H1 (cell line): ENCODE measurements at regions not wholly inside any gene's neighbourhood (a gene's known extent, or its start where the extent isn't known, plus 50 kb on each side); places are given as distances from the start of the nearest gene placed in this dataset.

Source experiments
- CTCF ChIA-PET: fragments of 300-600 bp; sonication (Branson Sonifier 250); formaldehyde crosslinking; loops from one replicate; lab custom pipeline; 2021; ENCODE audit not compliant: partially characterized antibody; lab: Charles Lee
- POLR2A ChIA-PET: fragments of 300-600 bp; sonication (Branson Sonifier 250); formaldehyde crosslinking; loops from one replicate; lab custom pipeline; 2021; ENCODE audit warnings: inconsistent platforms; ENCODE audit not compliant: partially characterized antibody; lab: Charles Lee
- DNase-seq, 2 experiments: peaks; one replicate each; pipeline versions ENCODE4 v3.0.0 to v3.0.0-alpha.2; 2010 to 2022; ENCODE audit warnings: low spot score in 2 of 2, low read depth in 1 of 2, mixed read lengths in 1 of 2
- FAIRE-seq: peaks from 2 replicates; lab custom pipeline; 2011; peaks lifted over from hg19 to GRCh38; lab: Jason Lieb, UNC
- H2AFZ ChIP-seq: 2 replicates; pipeline ENCODE4 v1.8.1; 2012; ENCODE audit warnings: low read length, inconsistent platforms
- H2AK5ac ChIP-seq: 2 replicates; pipeline ENCODE4 v1.6.1; 2013; ENCODE audit warnings: low read depth, low read length
- H2BK120ac ChIP-seq: replicated peaks from 2 replicates; pipeline ENCODE3; 2013; ENCODE audit warnings: low read depth, low read length, inconsistent platforms
- H2BK12ac ChIP-seq: 2 replicates; pipeline ENCODE4 v1.6.1; 2013; ENCODE audit warnings: low read depth, low read length
- H2BK15ac ChIP-seq: 2 replicates; pipeline ENCODE4 v1.6.1; 2013; ENCODE audit warnings: low read length
- H2BK20ac ChIP-seq: 2 replicates; pipeline ENCODE4 v1.6.1; 2013; ENCODE audit warnings: low read length
- H2BK5ac ChIP-seq: 2 replicates; pipeline ENCODE4 v1.6.1; 2013; ENCODE audit warnings: low read depth, low read length
- H3K14ac ChIP-seq: 2 replicates; pipeline ENCODE4 v1.6.1; 2013; ENCODE audit warnings: inconsistent platforms; ENCODE audit not compliant: insufficient read length
- H3K18ac ChIP-seq: 2 replicates; pipeline ENCODE4 v1.6.1; 2013; ENCODE audit warnings: low read length; ENCODE audit errors: extremely low read depth
- H3K23ac ChIP-seq: 2 replicates; pipeline ENCODE4 v1.6.1; 2013; ENCODE audit warnings: inconsistent platforms; ENCODE audit not compliant: insufficient read length
- H3K23me2 ChIP-seq: 2 replicates; pipeline ENCODE4 v1.6.1; 2013; ENCODE audit warnings: low read depth, low read length
- H3K27ac ChIP-seq: 2 replicates; pipeline ENCODE4 v1.6.1; 2011; ENCODE audit warnings: low read depth, low read length, inconsistent platforms
- H3K27me3 ChIP-seq, 4 experiments: replicated peaks in 1 of 4; 1 replicate in 1 of 4; 2 replicates in 3 of 4; pipeline versions ENCODE4 v1.6.1 to v1.8.1; 2011 to 2013; ENCODE audit warnings: low read length in 3 of 4, mild to moderate bottlenecking in 3 of 4, inconsistent platforms in 2 of 4, mixed read lengths in 2 of 4, moderate library complexity in 1 of 4; ENCODE audit not compliant: control insufficient read depth in 3 of 4, insufficient read depth in 3 of 4; ENCODE audit errors: extremely low read depth in 1 of 4
- H3K36me3 ChIP-seq, 4 experiments: 2 replicates each; pipeline versions ENCODE4 v1.6.1 to v1.8.1; 2011 to 2013; ENCODE audit warnings: mild to moderate bottlenecking in 4 of 4, low read length in 3 of 4, moderate library complexity in 2 of 4, control low read depth in 1 of 4, inconsistent platforms in 1 of 4; ENCODE audit not compliant: insufficient read depth in 4 of 4, control insufficient read depth in 2 of 4
- H3K4ac ChIP-seq: replicated peaks from 2 replicates; pipeline ENCODE3; 2013; ENCODE audit warnings: low read length, low read depth, mixed read lengths, inconsistent platforms; ENCODE audit not compliant: insufficient read length
- H3K4me1 ChIP-seq, 4 experiments: replicated peaks in 1 of 4; 1 replicate in 1 of 4; 2 replicates in 3 of 4; pipeline versions ENCODE4 v1.6.1 to v1.8.1; 2011 to 2013; ENCODE audit warnings: low read length in 3 of 4, inconsistent platforms in 2 of 4, mixed read lengths in 1 of 4; ENCODE audit not compliant: insufficient read depth in 4 of 4, control insufficient read depth in 3 of 4
- H3K4me2 ChIP-seq, 2 experiments: 2 replicates each; pipeline versions ENCODE4 v1.6.1 to v1.8.1; 2011 to 2013; ENCODE audit warnings: low read depth in 2 of 2, low read length in 2 of 2, control low read depth in 1 of 2, inconsistent platforms in 1 of 2, mild to moderate bottlenecking in 1 of 2; ENCODE audit not compliant: insufficient read depth in 1 of 2
- H3K4me3 ChIP-seq, 4 experiments: fragments of 200-600, 300-600 bp in 1 of 4; sonication (generic), shearing (Covaris generic), sonication (Bioruptor Twin) in 1 of 4; 2 replicates each; pipeline versions ENCODE4 v1.5.1 to v1.8.1; 2011 to 2016; ENCODE audit warnings: low read length in 4 of 4, low read depth in 3 of 4, control low read depth in 2 of 4, inconsistent platforms in 2 of 4, mild to moderate bottlenecking in 2 of 4, mixed read lengths in 1 of 4, moderate library complexity in 1 of 4; ENCODE audit not compliant: insufficient read depth in 2 of 4; ENCODE audit errors: extremely low read depth in 1 of 4
- H3K56ac ChIP-seq: replicated peaks from 2 replicates; pipeline ENCODE3; 2013; ENCODE audit warnings: low read depth, mild to moderate bottlenecking, mixed read lengths, low read length, inconsistent platforms; ENCODE audit not compliant: insufficient read length
- H3K79me1 ChIP-seq: 2 replicates; pipeline ENCODE4 v1.6.1; 2013; ENCODE audit warnings: low read depth, low read length, control low read depth
- H3K79me2 ChIP-seq, 2 experiments: 2 replicates each; pipeline versions ENCODE4 v1.6.1 to v1.8.1; 2012 to 2013; ENCODE audit warnings: low read length in 2 of 2, mild to moderate bottlenecking in 2 of 2, inconsistent platforms in 1 of 2; ENCODE audit not compliant: insufficient read depth in 2 of 2, control insufficient read depth in 1 of 2
- H3K9ac ChIP-seq, 4 experiments: replicated peaks in 1 of 4; 1 replicate in 1 of 4; 2 replicates in 3 of 4; pipeline versions ENCODE4 v1.6.1 to v1.8.1; 2011 to 2013; ENCODE audit warnings: low read depth in 3 of 4, low read length in 3 of 4, control low read depth in 2 of 4, mild to moderate bottlenecking in 2 of 4, moderate library complexity in 2 of 4, inconsistent platforms in 1 of 4; ENCODE audit errors: extremely low read depth in 1 of 4
- H3K9me3 ChIP-seq, 2 experiments: 2 replicates each; pipeline versions ENCODE4 v1.6.1 to v1.8.1; 2012 to 2013; ENCODE audit warnings: mild to moderate bottlenecking in 2 of 2, moderate library complexity in 2 of 2, control low read depth in 1 of 2, inconsistent platforms in 1 of 2, low read depth in 1 of 2, low read length in 1 of 2, mixed read lengths in 1 of 2; ENCODE audit not compliant: insufficient read depth in 2 of 2
- H4K20me1 ChIP-seq, 2 experiments: replicated peaks in 1 of 2; 2 replicates each; pipeline versions ENCODE3 to v1.8.1; 2011 to 2013; ENCODE audit warnings: inconsistent platforms in 2 of 2, low read length in 2 of 2, mild to moderate bottlenecking in 1 of 2; ENCODE audit not compliant: insufficient read depth in 2 of 2, control insufficient read depth in 1 of 2
- H4K5ac ChIP-seq: 2 replicates; pipeline ENCODE4 v1.6.1; 2013; ENCODE audit warnings: low read length, low read depth, mixed read lengths, inconsistent platforms; ENCODE audit not compliant: insufficient read length
- H4K8ac ChIP-seq: 2 replicates; pipeline ENCODE4 v1.8.0; 2013; ENCODE audit warnings: mild to moderate bottlenecking, moderate library complexity, low read length, inconsistent platforms; ENCODE audit not compliant: insufficient read depth; ENCODE audit errors: extremely low read depth
- H4K91ac ChIP-seq: replicated peaks from 2 replicates; pipeline ENCODE3; 2013; ENCODE audit warnings: low read length, mixed read lengths, inconsistent platforms; ENCODE audit not compliant: insufficient read length
- BRCA1 ChIP-seq: IDR thresholded peaks from 2 replicates; pipeline ENCODE4 v1.6.1; 2012; ENCODE audit warnings: low read depth, low read length, improper control_type of control experiment
- CBX8 ChIP-seq: fragments of 300-800, 300-1000 bp; sonication (generic); IDR thresholded peaks from 2 replicates; pipeline ENCODE4 v1.7.1; 2016; ENCODE audit warnings: low read depth, low read length, borderline replicate concordance
- CHD1 ChIP-seq: IDR thresholded peaks from 2 replicates; pipeline ENCODE4 v1.6.1; 2012; ENCODE audit warnings: low read depth, low read length, improper control_type of control experiment
- MAFK ChIP-seq: IDR thresholded peaks from 2 replicates; pipeline ENCODE4 v1.6.1; 2012; ENCODE audit warnings: low read depth, mild to moderate bottlenecking, improper control_type of control experiment, low read length
- RBBP5 ChIP-seq: IDR thresholded peaks from 2 replicates; pipeline ENCODE4 v1.7.1; 2012; ENCODE audit warnings: low read depth, mild to moderate bottlenecking, inconsistent platforms, low read length, moderate library complexity, borderline replicate concordance
- SAP30 ChIP-seq: fragments of 300-600 bp; sonication (generic); IDR thresholded peaks from 2 replicates; pipeline ENCODE4 v1.7.1; 2012; ENCODE audit warnings: low read length, moderate library complexity, mild to moderate bottlenecking, inconsistent platforms; ENCODE audit not compliant: insufficient read depth, insufficient replicate concordance
- SP2 ChIP-seq: IDR thresholded peaks from 2 replicates; pipeline ENCODE4 v1.6.1; 2012; ENCODE audit warnings: mild to moderate bottlenecking, low read length, inconsistent platforms
- TAF1 ChIP-seq: IDR thresholded peaks from 2 replicates; pipeline ENCODE4 v1.6.1; 2011; ENCODE audit warnings: mild to moderate bottlenecking, low read depth, low read length
- TBP ChIP-seq: IDR thresholded peaks from 2 replicates; pipeline ENCODE4 v1.6.1; 2011; ENCODE audit warnings: low read depth, low read length, improper control_type of control experiment
- TEAD4 ChIP-seq: IDR thresholded peaks from 2 replicates; pipeline ENCODE4 v1.6.1; 2012; ENCODE audit warnings: low read depth, low read length, inconsistent platforms, mixed read lengths
- WGBS, 2 experiments: shearing (Covaris generic) in 1 of 2; methylation state at CpG; one replicate each; pipeline versions ENCODE4 v1.1.6 to v1.1.7; 2013 to 2015; ENCODE audit warnings: low lambda C conversion rate in 2 of 2, mixed read lengths in 2 of 2, inconsistent platforms in 1 of 2, low coverage in 1 of 2, missing lambda C conversion rate in 1 of 2; ENCODE audit not compliant: insufficient replicate concordance in 2 of 2, insufficient coverage in 1 of 2, insufficient read length in 1 of 2; ENCODE audit errors: extremely low coverage in 1 of 2, missing lambda C conversion rate in 1 of 2; 5-methylcytosine and 5-hydroxymethylcytosine counted together

GRCh38 chr16:9446471-9447194 lies 355.2 kb downstream of the HAPSTR1 start:
- Histone ChIP-seq H2BK5ac (no peak overlapping the region), H4K8ac (no peak overlapping the region), H3K79me1 (no peaks in the 10 kb centered on the region), H3K4ac (no peak overlapping the region), H3K9ac (no peak overlapping the region), H3K36me3 (no peaks in the 10 kb centered on the region), H3K18ac (no peak overlapping the region), H3K23ac (no peak overlapping the region), H3K27me3 (peaks cover 0 to 1% (median 0%) of the 10 kb centered on the region in 4 experiments; a peak in 1 of 7 replicates), H3K4me3 (no peak overlapping the region), H3K79me2 (no peaks in the 10 kb centered on the region), H2BK20ac (no peak overlapping the region), H2BK12ac (no peak overlapping the region), H4K20me1 (no peaks in the 10 kb centered on the region), H4K5ac (no peak overlapping the region), H2BK15ac (no peak overlapping the region), H3K4me1 (peaks cover 3 to 8% (median 5%) of the 10 kb centered on the region in 4 experiments; a peak in 5 of 7 replicates), H3K23me2 (no peaks in the 10 kb centered on the region), H2AK5ac (no peak overlapping the region), H3K27ac (no peak overlapping the region), H4K91ac (no peak overlapping the region), H2AFZ (no peak overlapping the region), H3K9me3 (no peaks in the 10 kb centered on the region), H3K56ac (no peak overlapping the region), H3K4me2 (no peak overlapping the region), H2BK120ac (no peak overlapping the region), H3K14ac (no peak overlapping the region)
- DNase-seq (no peak), FAIRE-seq (no peak)
- CTCF ChIA-PET, result interaction anchor here (0.8 kb wide), 1 partner anchor 188 kb away, joined by 4 read pairs; no protein-coding TSS in a partner anchor
- POLR2A ChIA-PET, result no interaction called here
- WGBS, 2 experiments, result 82% methylated on average over 6 of the region's 6 CpGs; no CpG with 5 or more reads in 1 of the 2 experiments
- TF ChIP-seq RBBP5 (no peak), TEAD4 (no peak), CHD1 (no peak), TBP (no peak), TAF1 (no peak), CBX8 (no peak), SAP30 (no peak), BRCA1 (no peak), SP2 (no peak), MAFK (no peak)
